ENCODE measurements at regions not wholly inside any gene's neighbourhood (a gene's known extent, or its start where the extent isn't known, plus 50 kb on each side); places are given as distances from the start of the nearest gene placed in this dataset.

DNA sequence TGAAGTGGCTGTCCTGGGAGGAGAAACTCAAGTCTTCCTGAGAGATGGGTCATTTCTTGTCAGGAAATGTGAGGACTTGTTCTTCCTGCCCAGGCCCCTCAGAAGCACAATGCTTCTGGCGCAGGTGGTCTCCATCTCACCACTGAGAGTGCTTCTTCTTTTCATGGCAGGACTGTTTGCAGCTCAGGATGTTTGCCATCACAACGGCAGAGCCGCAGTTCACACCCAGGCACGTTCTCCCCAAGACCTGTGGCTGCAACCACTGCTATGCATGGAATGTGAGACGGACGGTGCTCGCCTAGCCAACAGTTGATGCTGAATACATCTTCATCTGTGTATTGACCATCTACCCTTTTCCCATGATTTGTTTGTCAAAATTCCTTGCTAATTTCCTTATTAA, 216.3 kb downstream of the GADD45G start:
- TF ChIP-seq CTCF (IDR thresholded peaks at IDR 0.05; ENCODE audit: low read length, missing control alignments) = no peak
- DNase-seq (ENCODE audit: low read depth) = no peak
- H3K4me3 ChIP-seq (replicated peaks; ENCODE audit: low read depth, low read length) = no peak overlapping the region

DNA sequence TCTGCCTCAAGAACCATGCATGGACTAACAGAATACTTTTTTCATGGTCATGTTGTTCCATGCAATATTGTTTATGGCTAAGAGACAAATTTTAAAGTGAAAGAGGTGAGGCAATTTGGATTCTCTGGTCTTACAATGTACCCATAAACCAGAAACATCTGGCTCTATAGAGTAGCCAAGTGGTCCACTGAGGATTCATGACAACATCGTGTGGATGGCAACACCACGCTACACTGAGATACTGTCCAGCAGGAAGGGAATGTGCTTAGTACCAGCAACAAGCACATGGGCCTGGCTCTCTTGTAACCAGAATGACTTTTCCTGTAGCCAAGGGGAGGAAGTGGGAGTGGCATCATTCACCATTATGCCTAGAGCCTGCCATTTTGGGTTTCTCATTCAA, 218.2 kb downstream of the GADD45G start:
- no peak for DNase-seq (ENCODE audit: low read depth)
- H3K4me3 ChIP-seq (replicated peaks; ENCODE audit: low read depth, low read length) = no peak overlapping the region
- no peak for TF ChIP-seq CTCF (IDR thresholded peaks at IDR 0.05; ENCODE audit: low read length, missing control alignments)

DNA sequence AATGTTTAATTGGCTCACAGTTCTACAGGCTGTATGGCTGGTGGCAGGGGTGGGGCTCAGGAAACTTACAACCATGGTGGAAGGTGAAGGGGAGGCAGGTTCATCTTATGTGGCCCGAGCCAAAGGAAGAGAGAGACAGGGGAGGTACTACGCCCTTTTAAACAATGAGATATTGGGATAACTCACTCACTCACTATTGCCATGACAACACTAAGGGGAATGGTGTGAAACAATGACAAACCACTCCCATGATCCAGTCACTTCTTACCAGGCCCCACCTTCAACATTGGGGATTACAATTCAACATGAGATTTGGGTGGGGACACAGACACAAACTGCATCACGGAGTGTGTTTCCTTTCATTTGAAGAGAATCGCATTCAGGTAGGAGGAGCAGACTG, 220.9 kb downstream of the GADD45G start:
- H3K4me3 ChIP-seq (replicated peaks; ENCODE audit: low read depth, low read length) = no peak overlapping the region
- TF ChIP-seq CTCF (IDR thresholded peaks at IDR 0.05; ENCODE audit: low read length, missing control alignments) = no peak
- DNase-seq (ENCODE audit: low read depth) = no peak

- TF ChIP-seq CTCF (IDR thresholded peaks at IDR 0.05; ENCODE audit: low read length, missing control alignments) = no peak
- no peak for DNase-seq (ENCODE audit: low read depth)
- no peak overlapping the region for H3K4me3 ChIP-seq (replicated peaks; ENCODE audit: low read depth, low read length)
These were observed 221.4 kb downstream of the GADD45G start for GRCh38 chr9:89826186-89826585.

GRCh38 chr9:89829346-89829745, 224.5 kb downstream of the GADD45G start:
- no peak for DNase-seq (ENCODE audit: low read depth)
- no peak overlapping the region for H3K4me3 ChIP-seq (replicated peaks; ENCODE audit: low read depth, low read length)
- no peak for TF ChIP-seq CTCF (IDR thresholded peaks at IDR 0.05; ENCODE audit: low read length, missing control alignments)

DNA sequence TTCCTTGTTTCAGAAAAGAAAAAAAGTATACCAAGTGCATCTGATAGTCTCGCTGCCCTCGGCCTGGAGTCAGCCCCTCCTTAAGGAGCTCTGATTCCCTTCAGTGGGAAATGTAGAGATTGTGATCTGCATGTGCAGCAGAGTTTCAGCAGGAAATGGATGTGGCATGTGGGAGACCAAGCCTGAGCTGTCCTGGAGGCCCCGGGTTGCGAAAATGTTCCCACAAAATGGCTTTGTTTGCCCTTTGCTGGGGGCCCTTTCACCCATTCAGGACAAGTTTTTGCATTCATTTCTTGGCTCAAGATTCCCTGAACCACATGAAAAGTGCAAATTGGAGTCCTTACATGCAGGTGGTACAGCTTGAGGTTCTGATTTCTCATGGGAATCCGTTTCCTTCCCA, 230.9 kb downstream of the GADD45G start:
- TF ChIP-seq CTCF (IDR thresholded peaks at IDR 0.05; ENCODE audit: low read length, missing control alignments) = no peak
- no peak for DNase-seq (ENCODE audit: low read depth)
- H3K4me3 ChIP-seq (replicated peaks; ENCODE audit: low read depth, low read length) = no peak overlapping the region

GRCh38 chr9:89837162-89837933, 232.5 kb downstream of the GADD45G start:
- no peak for TF ChIP-seq CTCF (IDR thresholded peaks at IDR 0.05; ENCODE audit: low read length, missing control alignments)
- no peak overlapping the region for H3K4me3 ChIP-seq (replicated peaks; ENCODE audit: low read depth, low read length)
- no peak for DNase-seq (ENCODE audit: low read depth)
